Astrocyte (in vitro differentiated cells and primary cell): ENCODE measurements at regions not wholly inside any gene's neighbourhood (a gene's known extent, or its start where the extent isn't known, plus 50 kb on each side); places are given as distances from the start of the nearest gene placed in this dataset.

Source experiments
- EZH2 ChIP-seq: IDR thresholded peaks from 2 replicates; pipeline ENCODE4 v1.6.1; 2012; ENCODE audit warnings: mild to moderate bottlenecking, low read length, inconsistent platforms; ENCODE audit not compliant: insufficient read depth
- TF ChIP-seq, protein P1 (sequence below): IDR thresholded peaks from 2 replicates; pipeline ENCODE4 v1.5.1; 2011; ENCODE audit warnings: low read depth, mild to moderate bottlenecking, inconsistent platforms, low read length, moderate library complexity; ENCODE audit not compliant: insufficient read depth

DNA sequence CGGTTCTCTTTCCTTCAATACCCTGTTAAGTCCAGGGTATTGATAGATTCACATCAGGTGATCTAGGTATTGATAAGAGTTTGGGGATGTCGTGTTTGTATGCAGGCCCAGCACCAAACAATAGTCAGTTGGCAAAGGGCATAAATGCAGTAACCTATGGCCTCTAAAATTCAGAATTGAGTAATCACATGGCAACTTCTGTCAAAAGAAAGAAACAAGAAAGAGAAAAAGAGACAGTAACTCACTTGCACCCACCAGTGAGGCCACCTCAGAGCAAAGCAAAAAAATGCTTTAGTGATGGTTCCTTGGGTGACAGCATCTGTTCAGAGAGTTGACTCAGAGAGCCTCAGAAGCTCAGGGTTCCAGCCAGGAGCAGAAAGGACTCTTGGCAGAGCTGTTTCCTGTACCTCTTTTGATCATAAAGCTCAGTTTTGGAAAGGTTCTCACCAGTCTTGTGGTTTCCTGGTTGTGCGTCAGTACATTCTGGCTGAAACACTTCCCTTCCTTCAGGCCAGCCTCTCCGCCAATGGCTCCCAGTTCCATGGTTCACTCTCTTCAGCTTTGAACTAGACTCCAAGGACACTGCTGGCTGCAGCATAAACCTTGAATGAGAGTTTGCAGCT, 70.1 kb upstream of the GORAB start:
- TF ChIP-seq, protein P1, sequence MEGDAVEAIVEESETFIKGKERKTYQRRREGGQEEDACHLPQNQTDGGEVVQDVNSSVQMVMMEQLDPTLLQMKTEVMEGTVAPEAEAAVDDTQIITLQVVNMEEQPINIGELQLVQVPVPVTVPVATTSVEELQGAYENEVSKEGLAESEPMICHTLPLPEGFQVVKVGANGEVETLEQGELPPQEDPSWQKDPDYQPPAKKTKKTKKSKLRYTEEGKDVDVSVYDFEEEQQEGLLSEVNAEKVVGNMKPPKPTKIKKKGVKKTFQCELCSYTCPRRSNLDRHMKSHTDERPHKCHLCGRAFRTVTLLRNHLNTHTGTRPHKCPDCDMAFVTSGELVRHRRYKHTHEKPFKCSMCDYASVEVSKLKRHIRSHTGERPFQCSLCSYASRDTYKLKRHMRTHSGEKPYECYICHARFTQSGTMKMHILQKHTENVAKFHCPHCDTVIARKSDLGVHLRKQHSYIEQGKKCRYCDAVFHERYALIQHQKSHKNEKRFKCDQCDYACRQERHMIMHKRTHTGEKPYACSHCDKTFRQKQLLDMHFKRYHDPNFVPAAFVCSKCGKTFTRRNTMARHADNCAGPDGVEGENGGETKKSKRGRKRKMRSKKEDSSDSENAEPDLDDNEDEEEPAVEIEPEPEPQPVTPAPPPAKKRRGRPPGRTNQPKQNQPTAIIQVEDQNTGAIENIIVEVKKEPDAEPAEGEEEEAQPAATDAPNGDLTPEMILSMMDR: no peak
- no peak for TF ChIP-seq EZH2
